Kidney epithelial cell (primary cell): ENCODE measurements at regions not wholly inside any gene's neighbourhood (a gene's known extent, or its start where the extent isn't known, plus 50 kb on each side); places are given as distances from the start of the nearest gene placed in this dataset.
"Not testable (repeated sequence)": the region's sequence is repeated elsewhere in the genome, so short reads cannot be mapped to it uniquely, and the experiment has no call there.

ENCODE experiments used
- DNase-seq: peaks from one replicate; pipeline ENCODE4 v3.0.0-alpha.2; 2010; ENCODE audit warnings: low read depth
- H3K27me3 ChIP-seq: 2 replicates; pipeline ENCODE4 v1.6.0; 2011; ENCODE audit warnings: low read length; ENCODE audit not compliant: control insufficient read depth, insufficient read depth
- H3K36me3 ChIP-seq: 2 replicates; pipeline ENCODE4 v1.5.1; 2011; ENCODE audit warnings: low read length; ENCODE audit not compliant: control insufficient read depth, insufficient read depth
- H3K4me3 ChIP-seq: 2 replicates; pipeline ENCODE4 v1.5.1; 2011; ENCODE audit warnings: low read depth, mild to moderate bottlenecking, control low read depth, low read length
- TF ChIP-seq, protein P1 (sequence below): IDR thresholded peaks from 2 replicates; pipeline ENCODE4 v1.5.1; 2011; ENCODE audit warnings: mild to moderate bottlenecking, moderate library complexity, low read length, control low read depth, inconsistent platforms; ENCODE audit not compliant: insufficient read depth, poor library complexity, severe bottlenecking

- Histone ChIP-seq H3K4me3 (no peak overlapping the region), H3K27me3 (no peaks in the 10 kb centered on the region), H3K36me3 (no peaks in the 10 kb centered on the region)
- TF ChIP-seq, protein P1, sequence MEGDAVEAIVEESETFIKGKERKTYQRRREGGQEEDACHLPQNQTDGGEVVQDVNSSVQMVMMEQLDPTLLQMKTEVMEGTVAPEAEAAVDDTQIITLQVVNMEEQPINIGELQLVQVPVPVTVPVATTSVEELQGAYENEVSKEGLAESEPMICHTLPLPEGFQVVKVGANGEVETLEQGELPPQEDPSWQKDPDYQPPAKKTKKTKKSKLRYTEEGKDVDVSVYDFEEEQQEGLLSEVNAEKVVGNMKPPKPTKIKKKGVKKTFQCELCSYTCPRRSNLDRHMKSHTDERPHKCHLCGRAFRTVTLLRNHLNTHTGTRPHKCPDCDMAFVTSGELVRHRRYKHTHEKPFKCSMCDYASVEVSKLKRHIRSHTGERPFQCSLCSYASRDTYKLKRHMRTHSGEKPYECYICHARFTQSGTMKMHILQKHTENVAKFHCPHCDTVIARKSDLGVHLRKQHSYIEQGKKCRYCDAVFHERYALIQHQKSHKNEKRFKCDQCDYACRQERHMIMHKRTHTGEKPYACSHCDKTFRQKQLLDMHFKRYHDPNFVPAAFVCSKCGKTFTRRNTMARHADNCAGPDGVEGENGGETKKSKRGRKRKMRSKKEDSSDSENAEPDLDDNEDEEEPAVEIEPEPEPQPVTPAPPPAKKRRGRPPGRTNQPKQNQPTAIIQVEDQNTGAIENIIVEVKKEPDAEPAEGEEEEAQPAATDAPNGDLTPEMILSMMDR = no peak
- DNase-seq = peak; percentile 72
Observed at GRCh38 chr6:137717074-137718073, 149.7 kb upstream of the TNFAIP3 start.

- not testable (repeated sequence) for H3K4me3 ChIP-seq, H3K27me3 ChIP-seq, DNase-seq, H3K36me3 ChIP-seq
Observed at GRCh38 chr6:137718903-137719302, 148.2 kb upstream of the TNFAIP3 start.

GRCh38 chr6:137722749-137723272, 144.2 kb upstream of the TNFAIP3 start:
- H3K27me3 ChIP-seq = no peaks in the 10 kb centered on the region
- TF ChIP-seq, protein P1 = no peak
- DNase-seq = no peak
- H3K36me3 ChIP-seq = no peaks in the 10 kb centered on the region
- H3K4me3 ChIP-seq = no peak overlapping the region

- Histone ChIP-seq H3K36me3 (no peaks in the 10 kb centered on the region), H3K4me3 (no peak overlapping the region), H3K27me3 (no peaks in the 10 kb centered on the region)
- TF ChIP-seq, protein P1 = no peak
- DNase-seq = no peak
Observed at GRCh38 chr6:137723273-137724017, 143.6 kb upstream of the TNFAIP3 start.

- DNase-seq = no peak
- TF ChIP-seq, protein P1 = no peak
- Histone ChIP-seq H3K36me3 (no peaks in the 10 kb centered on the region), H3K27me3 (no peaks in the 10 kb centered on the region), H3K4me3 (no peak overlapping the region)
Observed at GRCh38 chr6:137724018-137724403, 143.0 kb upstream of the TNFAIP3 start.

DNA sequence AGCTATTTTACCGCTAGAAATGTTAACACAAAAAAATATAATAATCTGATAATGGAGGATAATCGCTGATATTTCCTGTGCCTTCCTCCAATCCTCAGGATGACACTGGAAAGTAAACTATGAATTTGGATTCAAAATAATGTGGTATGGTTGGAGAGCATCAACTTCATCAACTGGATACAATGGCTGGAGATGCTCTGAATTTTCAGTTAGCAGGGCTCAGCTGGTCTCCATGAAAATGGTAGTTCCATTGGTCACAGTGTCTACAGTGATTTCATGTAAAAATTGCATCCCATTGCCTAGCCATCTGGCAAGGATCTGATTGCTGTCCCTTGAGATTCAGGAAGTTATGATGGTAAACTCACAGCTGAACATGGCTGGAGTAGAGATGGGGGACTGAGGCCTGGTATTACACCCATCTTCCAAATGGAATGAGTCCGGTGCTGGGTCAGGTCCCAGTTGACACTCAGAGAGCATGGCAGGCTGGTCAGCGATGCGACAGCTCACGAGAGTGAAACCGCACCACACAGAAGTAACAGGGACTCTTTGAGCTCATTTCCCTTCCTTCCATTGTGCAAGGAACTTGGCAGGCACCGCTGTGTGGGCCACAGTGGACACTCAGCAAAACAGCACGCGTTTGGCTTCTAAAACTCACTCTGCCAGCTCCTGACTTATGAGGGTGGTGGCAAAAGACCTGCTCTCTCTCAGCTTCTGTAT, 142.4 kb upstream of the TNFAIP3 start:
- H3K36me3 ChIP-seq = no peaks in the 10 kb centered on the region
- no peak for DNase-seq
- no peaks in the 10 kb centered on the region for H3K27me3 ChIP-seq
- no peak overlapping the region for H3K4me3 ChIP-seq
- TF ChIP-seq, protein P1 = no peak
